ENCODE measurements at regions not wholly inside any gene's neighbourhood (a gene's known extent, or its start where the extent isn't known, plus 50 kb on each side); places are given as distances from the start of the nearest gene placed in this dataset.

GRCh38 chr7:33661430-33662160 is 243.7 kb upstream of the BMPER start:
- Histone ChIP-seq H3K27me3 (ENCODE audit: control insufficient read depth, insufficient read depth, low read length) (no peaks in the 10 kb centered on the region), H3K36me3 (replicated peaks; ENCODE audit: control insufficient read depth, insufficient read depth, low read length) (no peaks in the 10 kb centered on the region), H3K4me3 (ENCODE audit: insufficient read depth, low read depth, low read length) (no peak overlapping the region)
- no peak for DNase-seq

- DNase-seq, result no peak
- Histone ChIP-seq H3K27me3 (ENCODE audit: control insufficient read depth, insufficient read depth, low read length) (no peaks in the 10 kb centered on the region), H3K36me3 (replicated peaks; ENCODE audit: control insufficient read depth, insufficient read depth, low read length) (no peaks in the 10 kb centered on the region)
Measured at GRCh38 chr7:33666531-33666930, 238.8 kb upstream of the BMPER start.

DNA sequence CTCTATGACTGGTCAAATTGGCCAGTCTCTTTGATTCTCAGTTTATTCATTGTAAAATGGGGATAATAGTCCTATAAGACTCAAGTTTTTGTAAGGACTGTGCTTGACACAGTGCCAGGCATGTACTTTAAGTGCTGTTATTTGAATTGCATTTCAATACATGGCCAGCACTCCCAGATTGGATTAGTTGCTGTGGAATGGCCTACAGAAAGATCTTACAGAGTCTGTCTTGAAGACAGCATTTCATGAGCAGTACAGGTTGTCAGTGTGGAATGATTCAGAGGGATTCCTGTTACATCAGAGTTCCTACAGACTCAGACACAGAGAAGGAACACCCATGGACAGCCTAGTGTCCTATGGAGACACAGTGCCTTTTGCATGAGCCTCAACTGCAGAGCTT is 238.1 kb upstream of the BMPER start:
- DNase-seq, result no peak
- no peaks in the 10 kb centered on the region for H3K27me3 ChIP-seq (ENCODE audit: control insufficient read depth, insufficient read depth, low read length)
- no peaks in the 10 kb centered on the region for H3K36me3 ChIP-seq (replicated peaks; ENCODE audit: control insufficient read depth, insufficient read depth, low read length)
- no peak overlapping the region for H3K4me3 ChIP-seq (ENCODE audit: insufficient read depth, low read depth, low read length)

More at GRCh38 chr7:33666531-33666930, 238.8 kb upstream of the BMPER start:
- H3K4me3 ChIP-seq (ENCODE audit: insufficient read depth, low read depth, low read length), result no peak overlapping the region

GRCh38 chr7:33669251-33669670 is 236.1 kb upstream of the BMPER start:
- no peaks in the 10 kb centered on the region for H3K27me3 ChIP-seq (ENCODE audit: control insufficient read depth, insufficient read depth, low read length)
- H3K36me3 ChIP-seq (replicated peaks; ENCODE audit: control insufficient read depth, insufficient read depth, low read length), result no peaks in the 10 kb centered on the region
- no peak for DNase-seq
- H3K4me3 ChIP-seq (ENCODE audit: insufficient read depth, low read depth, low read length), result no peak overlapping the region

DNA sequence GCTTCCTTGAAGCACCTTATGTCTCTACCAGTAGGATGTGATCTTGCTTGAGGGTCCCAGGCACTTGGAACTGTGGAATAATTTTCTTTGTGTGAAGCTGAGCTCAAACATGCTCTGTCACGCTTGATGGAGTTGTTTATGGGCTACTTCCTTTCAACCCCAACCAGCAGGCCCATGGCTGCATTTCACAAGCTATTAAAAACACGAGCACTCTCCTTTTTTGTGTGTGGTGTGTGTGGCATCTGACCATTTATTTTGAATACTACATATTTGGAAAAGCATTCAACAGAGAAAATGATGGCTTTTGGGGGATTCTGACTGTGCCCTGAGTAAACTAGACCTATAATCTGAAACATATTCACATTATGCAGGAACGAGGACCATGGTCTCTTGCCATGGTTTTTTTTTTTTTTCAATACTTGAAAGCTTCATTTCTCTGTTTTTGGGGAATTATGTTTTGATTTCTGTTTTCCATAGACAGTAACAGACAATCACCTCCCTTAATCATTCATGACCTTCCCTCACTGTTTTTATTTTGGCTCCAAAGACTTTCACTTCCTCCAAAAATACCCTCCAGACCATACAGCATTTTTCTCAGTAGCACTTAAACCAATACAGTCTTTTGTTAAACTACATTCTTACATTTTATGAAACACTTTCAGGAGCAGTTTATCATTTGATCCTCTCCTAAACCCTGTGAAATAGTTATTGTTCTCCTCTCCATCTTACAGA is 233.6 kb upstream of the BMPER start:
- H3K4me3 ChIP-seq (ENCODE audit: insufficient read depth, low read depth, low read length), result no peak overlapping the region
- no peaks in the 10 kb centered on the region for H3K36me3 ChIP-seq (replicated peaks; ENCODE audit: control insufficient read depth, insufficient read depth, low read length)
- no peaks in the 10 kb centered on the region for H3K27me3 ChIP-seq (ENCODE audit: control insufficient read depth, insufficient read depth, low read length)
- DNase-seq, result no peak

GRCh38 chr7:33673029-33673700 is 232.2 kb upstream of the BMPER start:
- Histone ChIP-seq H3K4me3 (ENCODE audit: insufficient read depth, low read depth, low read length) (no peak overlapping the region), H3K36me3 (replicated peaks; ENCODE audit: control insufficient read depth, insufficient read depth, low read length) (no peaks in the 10 kb centered on the region), H3K27me3 (ENCODE audit: control insufficient read depth, insufficient read depth, low read length) (no peaks in the 10 kb centered on the region)
- peak; percentile 26 for DNase-seq

- Histone ChIP-seq H3K36me3 (replicated peaks; ENCODE audit: control insufficient read depth, insufficient read depth, low read length) (no peaks in the 10 kb centered on the region), H3K27me3 (ENCODE audit: control insufficient read depth, insufficient read depth, low read length) (no peaks in the 10 kb centered on the region), H3K4me3 (ENCODE audit: insufficient read depth, low read depth, low read length) (no peak overlapping the region)
- DNase-seq, result peak; percentile 16
Measured at GRCh38 chr7:33674804-33675411, 230.4 kb upstream of the BMPER start.

DNA sequence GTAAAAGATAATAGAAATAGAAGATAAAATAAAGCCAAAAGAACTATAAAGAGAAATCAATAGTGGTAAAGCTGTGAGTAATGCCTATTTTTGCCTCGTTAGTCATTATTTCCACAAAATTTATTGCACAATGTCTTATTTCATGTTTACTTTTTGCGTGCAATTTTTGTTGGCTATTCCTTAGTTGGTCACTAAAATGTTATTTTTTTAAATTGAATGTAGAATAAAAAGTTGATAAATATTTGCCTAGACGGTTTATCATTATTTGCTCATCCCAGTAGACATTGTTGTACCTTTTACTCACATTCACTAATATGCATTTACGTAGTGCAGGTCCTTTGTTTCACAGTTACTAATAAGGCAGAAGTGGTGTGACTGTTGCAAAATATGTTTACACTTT is 227.8 kb upstream of the BMPER start:
- Histone ChIP-seq H3K27me3 (ENCODE audit: control insufficient read depth, insufficient read depth, low read length) (no peaks in the 10 kb centered on the region), H3K36me3 (replicated peaks; ENCODE audit: control insufficient read depth, insufficient read depth, low read length) (no peaks in the 10 kb centered on the region), H3K4me3 (ENCODE audit: insufficient read depth, low read depth, low read length) (no peak overlapping the region)
- no peak for DNase-seq

GRCh38 chr7:33678569-33679335 is 226.6 kb upstream of the BMPER start:
- no peaks in the 10 kb centered on the region for H3K36me3 ChIP-seq (replicated peaks; ENCODE audit: control insufficient read depth, insufficient read depth, low read length)
- H3K27me3 ChIP-seq (ENCODE audit: control insufficient read depth, insufficient read depth, low read length), result no peaks in the 10 kb centered on the region
- DNase-seq, result no peak

GRCh38 chr7:33680682-33681081 is 224.7 kb upstream of the BMPER start:
- no peak overlapping the region for H3K4me3 ChIP-seq (ENCODE audit: insufficient read depth, low read depth, low read length)
- no peak for DNase-seq
- H3K36me3 ChIP-seq (replicated peaks; ENCODE audit: control insufficient read depth, insufficient read depth, low read length), result no peaks in the 10 kb centered on the region
- H3K27me3 ChIP-seq (ENCODE audit: control insufficient read depth, insufficient read depth, low read length), result no peaks in the 10 kb centered on the region

More at GRCh38 chr7:33678569-33679335, 226.6 kb upstream of the BMPER start:
- H3K4me3 ChIP-seq (ENCODE audit: insufficient read depth, low read depth, low read length), result no peak overlapping the region

- Histone ChIP-seq H3K4me3 (ENCODE audit: insufficient read depth, low read depth, low read length) (no peak overlapping the region), H3K36me3 (replicated peaks; ENCODE audit: control insufficient read depth, insufficient read depth, low read length) (no peaks in the 10 kb centered on the region), H3K27me3 (ENCODE audit: control insufficient read depth, insufficient read depth, low read length) (no peaks in the 10 kb centered on the region)
- no peak for DNase-seq
Measured at GRCh38 chr7:33685503-33685902, 219.8 kb upstream of the BMPER start.

DNA sequence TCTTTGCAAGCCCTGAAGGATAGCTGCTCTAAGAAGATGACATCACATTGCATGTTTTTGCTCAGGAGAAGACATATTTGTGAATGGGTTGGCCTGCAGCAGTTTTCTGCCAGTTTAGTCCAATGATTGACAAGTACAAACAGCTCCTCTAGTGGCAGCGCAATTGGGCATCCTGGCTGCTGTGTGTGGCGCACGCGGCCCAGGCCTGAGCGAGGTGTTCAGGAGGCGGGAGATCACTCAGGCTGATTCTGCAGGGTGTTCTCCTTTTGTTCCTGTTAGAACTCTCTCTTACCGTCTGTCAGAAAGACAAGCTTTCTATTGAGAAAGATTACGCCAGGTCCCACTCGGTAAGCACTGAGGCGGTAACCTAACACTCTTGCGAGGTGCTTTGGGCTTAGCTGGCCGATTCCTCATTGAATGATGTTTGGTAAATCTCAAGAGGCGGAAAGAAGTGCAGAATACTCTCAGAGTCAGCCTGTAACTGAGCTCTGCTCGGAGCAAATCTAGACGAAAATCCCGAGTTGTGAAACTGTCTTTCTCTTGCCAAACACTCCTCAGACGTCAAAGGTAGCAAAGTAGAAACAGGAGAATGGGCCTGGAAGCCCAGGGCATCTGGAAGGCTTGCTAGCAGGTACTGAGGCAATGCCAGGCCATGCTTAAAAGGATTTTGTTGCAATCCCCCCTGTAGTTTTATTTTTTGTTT is 219.2 kb upstream of the BMPER start:
- Histone ChIP-seq H3K4me3 (ENCODE audit: insufficient read depth, low read depth, low read length) (no peak overlapping the region), H3K36me3 (replicated peaks; ENCODE audit: control insufficient read depth, insufficient read depth, low read length) (no peaks in the 10 kb centered on the region), H3K27me3 (ENCODE audit: control insufficient read depth, insufficient read depth, low read length) (no peaks in the 10 kb centered on the region)
- peak; percentile 43 for DNase-seq

GRCh38 chr7:33687625-33688024 is 217.7 kb upstream of the BMPER start:
- no peak overlapping the region for H3K4me3 ChIP-seq (ENCODE audit: insufficient read depth, low read depth, low read length)
- DNase-seq, result no peak
- H3K27me3 ChIP-seq (ENCODE audit: control insufficient read depth, insufficient read depth, low read length), result no peaks in the 10 kb centered on the region
- H3K36me3 ChIP-seq (replicated peaks; ENCODE audit: control insufficient read depth, insufficient read depth, low read length), result no peaks in the 10 kb centered on the region

Measured in H7 (cell line).